SK-N-MC (cell line): ENCODE measurements at regions not wholly inside any gene's neighbourhood (a gene's known extent, or its start where the extent isn't known, plus 50 kb on each side); places are given as distances from the start of the nearest gene placed in this dataset.

ENCODE experiments used
- DNase-seq: peaks from one replicate; pipeline ENCODE4 v3.0.0-alpha.2; 2011; ENCODE audit warnings: low read depth, low spot score
- H3K27ac ChIP-seq: fragments of 200-600 bp; sonication (generic); 2 replicates; pipeline ENCODE4 v1.5.1; 2016; ENCODE audit warnings: mixed run types
- H3K36me3 ChIP-seq: fragments of 200-600 bp; sonication (generic); 2 replicates; pipeline ENCODE4 v1.6.1; 2017; ENCODE audit warnings: antibody characterized with exemption, low read length, mixed read lengths; ENCODE audit not compliant: insufficient read depth
- H3K4me3 ChIP-seq: fragments of 200-600 bp; sonication (generic); 2 replicates; pipeline ENCODE4 v1.5.1; 2016
- H3K9ac ChIP-seq: fragments of 200-600 bp; sonication (generic); 2 replicates; pipeline ENCODE4 v1.8.0; 2017; ENCODE audit warnings: mixed run types, mixed read lengths; ENCODE audit not compliant: insufficient read length
- H3K9me3 ChIP-seq: fragments of 200-600 bp; sonication (generic); 2 replicates; pipeline ENCODE4 v1.6.1; 2017; ENCODE audit warnings: low read depth, mild to moderate bottlenecking, antibody characterized with exemption, low read length, moderate library complexity, mixed read lengths
- EZH2 ChIP-seq: fragments of 200-600 bp; sonication (generic); IDR thresholded peaks from one replicate; pipeline ENCODE4 v1.6.1; 2017; ENCODE audit warnings: antibody characterized with exemption
- FOXP2 ChIP-seq: optimal IDR thresholded peaks from 2 replicates; pipeline ENCODE3; 2011; ENCODE audit warnings: mild to moderate bottlenecking, moderate library complexity; ENCODE audit not compliant: insufficient read depth; ENCODE audit errors: extremely low read length, control extremely low read depth
- POLR2AphosphoS5 ChIP-seq: IDR thresholded peaks from 2 replicates; pipeline ENCODE4 v1.6.1; 2012; ENCODE audit warnings: mild to moderate bottlenecking, low read depth, low read length, borderline replicate concordance

- no peak for TF ChIP-seq EZH2
- no peak for TF ChIP-seq FOXP2
- TF ChIP-seq POLR2AphosphoS5, result no peak
- no peaks in the 10 kb centered on the region for H3K36me3 ChIP-seq
- H3K27ac ChIP-seq, result no peak overlapping the region
- DNase-seq, result no peak
- no peak overlapping the region for H3K9ac ChIP-seq
- no peaks in the 10 kb centered on the region for H3K9me3 ChIP-seq
- H3K4me3 ChIP-seq, result no peak overlapping the region
These were observed 168.1 kb upstream of the HDDC2 start for GRCh38 chr6:125469915-125470314.

GRCh38 chr6:125471667-125472066 lies 169.9 kb upstream of the HDDC2 start:
- DNase-seq, result peak; percentile 8
- no peaks in the 10 kb centered on the region for H3K9me3 ChIP-seq
- no peak overlapping the region for H3K9ac ChIP-seq
- no peak overlapping the region for H3K4me3 ChIP-seq
- H3K27ac ChIP-seq, result no peak overlapping the region; the same call in 1 of the 2 replicates
- H3K36me3 ChIP-seq, result no peaks in the 10 kb centered on the region
- TF ChIP-seq EZH2, result no peak
- TF ChIP-seq POLR2AphosphoS5, result no peak
- TF ChIP-seq FOXP2, result no peak

GRCh38 chr6:125474061-125474460 lies 172.3 kb upstream of the HDDC2 start:
- DNase-seq, result no peak
- H3K36me3 ChIP-seq, result no peaks in the 10 kb centered on the region
- no peak overlapping the region for H3K27ac ChIP-seq
- no peak overlapping the region for H3K4me3 ChIP-seq
- no peak overlapping the region for H3K9ac ChIP-seq
- no peaks in the 10 kb centered on the region for H3K9me3 ChIP-seq
- TF ChIP-seq FOXP2, result no peak
- TF ChIP-seq EZH2, result no peak
- no peak for TF ChIP-seq POLR2AphosphoS5

- Histone ChIP-seq H3K9ac (no peak overlapping the region), H3K27ac (no peak overlapping the region), H3K4me3 (no peak overlapping the region), H3K9me3 (no peaks in the 10 kb centered on the region), H3K36me3 (no peaks in the 10 kb centered on the region)
- TF ChIP-seq FOXP2 (no peak), EZH2 (no peak), POLR2AphosphoS5 (no peak)
- DNase-seq, result no peak
These were observed 175.4 kb upstream of the HDDC2 start for GRCh38 chr6:125477156-125477555.

GRCh38 chr6:125477844-125478243 lies 176.1 kb upstream of the HDDC2 start:
- no peaks in the 10 kb centered on the region for H3K9me3 ChIP-seq
- H3K36me3 ChIP-seq, result no peaks in the 10 kb centered on the region
- no peak for DNase-seq
- no peak for TF ChIP-seq FOXP2
- TF ChIP-seq EZH2, result no peak
- TF ChIP-seq POLR2AphosphoS5, result no peak
- H3K27ac ChIP-seq, result no peak overlapping the region
- no peak overlapping the region for H3K4me3 ChIP-seq
- H3K9ac ChIP-seq, result no peak overlapping the region

- Histone ChIP-seq H3K36me3 (no peaks in the 10 kb centered on the region), H3K9me3 (no peaks in the 10 kb centered on the region), H3K4me3 (no peak overlapping the region), H3K9ac (no peak overlapping the region), H3K27ac (no peak overlapping the region)
- TF ChIP-seq POLR2AphosphoS5 (no peak), FOXP2 (no peak), EZH2 (no peak)
- no peak for DNase-seq
These were observed 178.4 kb upstream of the HDDC2 start for GRCh38 chr6:125480146-125480545.

- Histone ChIP-seq H3K9ac (no peak overlapping the region), H3K9me3 (no peaks in the 10 kb centered on the region), H3K36me3 (no peaks in the 10 kb centered on the region), H3K27ac (no peak overlapping the region), H3K4me3 (no peak overlapping the region)
- DNase-seq, result no peak
- TF ChIP-seq POLR2AphosphoS5 (no peak), FOXP2 (no peak), EZH2 (no peak)
These were observed 178.8 kb upstream of the HDDC2 start for GRCh38 chr6:125480571-125480970.

- Histone ChIP-seq H3K9me3 (no peaks in the 10 kb centered on the region), H3K4me3 (no peak overlapping the region), H3K36me3 (no peaks in the 10 kb centered on the region), H3K9ac (no peak overlapping the region), H3K27ac (no peak overlapping the region)
- no peak for DNase-seq
- no peak for TF ChIP-seq FOXP2
These were observed 179.3 kb upstream of the HDDC2 start for GRCh38 chr6:125481056-125481455.

- no peak overlapping the region for H3K4me3 ChIP-seq
- TF ChIP-seq FOXP2, result no peak
- TF ChIP-seq EZH2, result no peak
- no peak for TF ChIP-seq POLR2AphosphoS5
- H3K9ac ChIP-seq, result no peak overlapping the region
- H3K27ac ChIP-seq, result no peak overlapping the region
- no peak for DNase-seq
- H3K36me3 ChIP-seq, result no peaks in the 10 kb centered on the region
- H3K9me3 ChIP-seq, result no peaks in the 10 kb centered on the region
These were observed 184.0 kb upstream of the HDDC2 start for GRCh38 chr6:125485757-125486156.
